GM18858 (cell line): ENCODE measurements at regions not wholly inside any gene's neighbourhood (a gene's known extent, or its start where the extent isn't known, plus 50 kb on each side); places are given as distances from the start of the nearest gene placed in this dataset.

Experiments used
- ATAC-seq: cut with Tn5 transposase; IDR thresholded peaks from one replicate; pipeline ENCODE4 v1.9.1; 2021; ENCODE audit not compliant: unreplicated experiment

GRCh38 chr2:195500879-195501278 lies 156.1 kb upstream of the SLC39A10 start:
- ATAC-seq = no peak

GRCh38 chr2:195498839-195499490 lies 158.1 kb upstream of the SLC39A10 start:
- no peak for ATAC-seq

- ATAC-seq = no peak
Observed at GRCh38 chr2:195498176-195498575, 158.8 kb upstream of the SLC39A10 start.

- no peak for ATAC-seq
Observed at GRCh38 chr2:195496991-195497390, 160.0 kb upstream of the SLC39A10 start.

GRCh38 chr2:195495966-195496365 lies 161.1 kb upstream of the SLC39A10 start:
- ATAC-seq = no peak

- ATAC-seq = no peak
Observed at GRCh38 chr2:195495351-195495750, 161.7 kb upstream of the SLC39A10 start.

GRCh38 chr2:195494451-195494850 lies 162.6 kb upstream of the SLC39A10 start:
- ATAC-seq = no peak

GRCh38 chr2:195493416-195493815 lies 163.6 kb upstream of the SLC39A10 start:
- no peak for ATAC-seq

- no peak for ATAC-seq
Observed at GRCh38 chr2:195490319-195490718, 166.7 kb upstream of the SLC39A10 start.

GRCh38 chr2:195489101-195489500 lies 167.9 kb upstream of the SLC39A10 start:
- ATAC-seq = no peak

- no peak for ATAC-seq
Observed at GRCh38 chr2:195488567-195488966, 168.5 kb upstream of the SLC39A10 start.

- peak; percentile 92 for ATAC-seq
Observed at GRCh38 chr2:195486987-195487644, 169.9 kb upstream of the SLC39A10 start.

- no peak for ATAC-seq
Observed at GRCh38 chr2:195486520-195486919, 170.5 kb upstream of the SLC39A10 start.

- no peak for ATAC-seq
Observed at GRCh38 chr2:195482010-195482409, 175.0 kb upstream of the SLC39A10 start.

GRCh38 chr2:195480121-195480520 lies 176.9 kb upstream of the SLC39A10 start:
- no peak for ATAC-seq

GRCh38 chr2:195479407-195479806 lies 177.6 kb upstream of the SLC39A10 start:
- no peak for ATAC-seq

GRCh38 chr2:195477996-195478382 lies 179.0 kb upstream of the SLC39A10 start:
- ATAC-seq = no peak

GRCh38 chr2:195477248-195477995 lies 179.6 kb upstream of the SLC39A10 start:
- ATAC-seq = peak; percentile 73

- ATAC-seq = no peak
Observed at GRCh38 chr2:195475336-195475735, 181.7 kb upstream of the SLC39A10 start.

- no peak for ATAC-seq
Observed at GRCh38 chr2:195473862-195474261, 183.2 kb upstream of the SLC39A10 start.

GRCh38 chr2:195472501-195473234 lies 184.4 kb upstream of the SLC39A10 start:
- no peak for ATAC-seq
